GM19240 (cell line): ENCODE measurements at regions not wholly inside any gene's neighbourhood (a gene's known extent, or its start where the extent isn't known, plus 50 kb on each side); places are given as distances from the start of the nearest gene placed in this dataset.

Source experiments
- DNase-seq: peaks from one replicate; pipeline ENCODE4 v3.0.0; 2011; ENCODE audit warnings: low spot score; ENCODE audit not compliant: insufficient read length

GRCh38 chr1:112317140-112317539 lies 78.9 kb upstream of the CTTNBP2NL start:
- DNase-seq = no peak

GRCh38 chr1:112317611-112318062 lies 78.4 kb upstream of the CTTNBP2NL start:
- no peak for DNase-seq

GRCh38 chr1:112318263-112318662 lies 77.8 kb upstream of the CTTNBP2NL start:
- no peak for DNase-seq

- DNase-seq = no peak
Observed at GRCh38 chr1:112318698-112319370, 77.2 kb upstream of the CTTNBP2NL start.

- no peak for DNase-seq
Observed at GRCh38 chr1:112319371-112320040, 76.5 kb upstream of the CTTNBP2NL start.

- no peak for DNase-seq
Observed at GRCh38 chr1:112320058-112320457, 76.0 kb upstream of the CTTNBP2NL start.

GRCh38 chr1:112322018-112322417 lies 74.0 kb upstream of the CTTNBP2NL start:
- DNase-seq = no peak

- no peak for DNase-seq
Observed at GRCh38 chr1:112322983-112323678, 72.9 kb upstream of the CTTNBP2NL start.

- no peak for DNase-seq
Observed at GRCh38 chr1:112325504-112325903, 70.5 kb upstream of the CTTNBP2NL start.

- DNase-seq = no peak
Observed at GRCh38 chr1:112328600-112328999, 67.4 kb upstream of the CTTNBP2NL start.

GRCh38 chr1:112332176-112333150 lies 63.6 kb upstream of the CTTNBP2NL start:
- DNase-seq = no peak

- no peak for DNase-seq
Observed at GRCh38 chr1:112335351-112335750, 60.7 kb upstream of the CTTNBP2NL start.

GRCh38 chr1:112337028-112337531 lies 58.9 kb upstream of the CTTNBP2NL start:
- DNase-seq = peak; percentile 25

GRCh38 chr1:112341986-112342385 lies 54.0 kb upstream of the CTTNBP2NL start:
- no peak for DNase-seq

- no peak for DNase-seq
Observed at GRCh38 chr1:112342558-112342957, 53.5 kb upstream of the CTTNBP2NL start.

- peak; percentile 9 for DNase-seq
Observed at GRCh38 chr1:112344754-112345423, 51.1 kb upstream of the CTTNBP2NL start.
